HUES6 (cell line): ENCODE measurements at regions not wholly inside any gene's neighbourhood (a gene's known extent, or its start where the extent isn't known, plus 50 kb on each side); places are given as distances from the start of the nearest gene placed in this dataset.

Experiments used
- H3K27ac ChIP-seq: 2 replicates; pipeline ENCODE4 v1.7.0; 2013; ENCODE audit warnings: low read depth, mild to moderate bottlenecking, low read length, inconsistent platforms
- H3K27me3 ChIP-seq: 2 replicates; pipeline ENCODE4 v1.6.1; 2013; ENCODE audit warnings: low read length; ENCODE audit not compliant: control insufficient read depth, insufficient read depth
- H3K36me3 ChIP-seq: 2 replicates; pipeline ENCODE4 v1.6.1; 2013; ENCODE audit warnings: low read length; ENCODE audit not compliant: control insufficient read depth, insufficient read depth
- H3K4me1 ChIP-seq: 2 replicates; pipeline ENCODE4 v1.6.1; 2013; ENCODE audit warnings: low read length; ENCODE audit not compliant: control insufficient read depth, insufficient read depth
- H3K4me3 ChIP-seq: 2 replicates; pipeline ENCODE4 v1.5.1; 2013; ENCODE audit warnings: low read depth, low read length
- H3K9ac ChIP-seq: one replicate; pipeline ENCODE4 v1.6.1; 2013; ENCODE audit warnings: mild to moderate bottlenecking, low read length
- H3K9me3 ChIP-seq: 2 replicates; pipeline ENCODE4 v1.6.1; 2013; ENCODE audit warnings: low read depth, low read length; ENCODE audit not compliant: control insufficient read depth, insufficient read depth

DNA sequence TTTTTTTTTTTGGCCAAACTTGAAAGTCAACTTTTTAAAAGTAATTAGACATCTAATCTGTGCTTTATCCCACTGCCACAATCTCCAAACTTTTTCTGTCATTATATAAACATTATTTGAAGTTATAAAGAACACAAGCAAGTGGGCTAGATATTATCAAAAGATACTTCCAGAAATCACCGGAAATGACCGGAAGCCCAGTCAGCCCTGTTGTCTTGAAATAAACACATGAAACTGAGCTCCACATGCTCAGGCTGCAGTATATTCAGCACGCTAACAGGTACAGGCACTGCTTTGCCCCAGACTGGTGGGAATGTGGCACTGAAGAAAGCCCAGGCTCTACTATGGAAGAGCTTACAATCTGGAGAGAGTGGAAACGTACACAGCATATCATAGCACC, 158.9 kb upstream of the PLEKHG7 start:
- no peak overlapping the region for H3K4me3 ChIP-seq
- no peak overlapping the region for H3K27ac ChIP-seq
- H3K27me3 ChIP-seq = no peaks in the 10 kb centered on the region
- H3K9ac ChIP-seq = no peak overlapping the region
- H3K4me1 ChIP-seq = peaks cover 7% of the 10 kb centered on the region; the same call in 1 of the 2 replicates
- no peaks in the 10 kb centered on the region for H3K36me3 ChIP-seq
- no peaks in the 10 kb centered on the region for H3K9me3 ChIP-seq

DNA sequence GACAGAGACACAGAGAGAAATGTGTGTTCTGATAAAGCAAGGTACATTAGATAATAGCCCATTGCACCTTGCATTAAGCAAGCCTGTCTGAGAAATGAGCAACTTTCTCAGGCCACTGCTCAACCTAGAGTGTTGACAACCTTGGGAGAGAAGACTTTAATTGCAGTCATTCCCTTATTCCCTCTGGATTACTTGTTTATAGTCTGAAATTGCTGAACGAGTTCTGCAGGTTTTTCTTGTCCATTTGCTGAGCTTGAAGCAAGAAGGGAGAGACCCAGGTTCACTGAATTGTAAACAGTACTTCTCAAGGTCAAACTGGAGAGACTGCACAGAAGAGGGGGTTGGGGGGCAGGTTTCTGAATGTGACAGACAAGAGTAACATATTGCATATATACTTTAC, 159.4 kb upstream of the PLEKHG7 start:
- H3K27ac ChIP-seq = no peak overlapping the region
- no peaks in the 10 kb centered on the region for H3K9me3 ChIP-seq
- H3K4me3 ChIP-seq = no peak overlapping the region
- H3K9ac ChIP-seq = no peak overlapping the region
- no peaks in the 10 kb centered on the region for H3K36me3 ChIP-seq
- H3K4me1 ChIP-seq = peaks cover 7% of the 10 kb centered on the region; the same call in 1 of the 2 replicates
- H3K27me3 ChIP-seq = no peaks in the 10 kb centered on the region

DNA sequence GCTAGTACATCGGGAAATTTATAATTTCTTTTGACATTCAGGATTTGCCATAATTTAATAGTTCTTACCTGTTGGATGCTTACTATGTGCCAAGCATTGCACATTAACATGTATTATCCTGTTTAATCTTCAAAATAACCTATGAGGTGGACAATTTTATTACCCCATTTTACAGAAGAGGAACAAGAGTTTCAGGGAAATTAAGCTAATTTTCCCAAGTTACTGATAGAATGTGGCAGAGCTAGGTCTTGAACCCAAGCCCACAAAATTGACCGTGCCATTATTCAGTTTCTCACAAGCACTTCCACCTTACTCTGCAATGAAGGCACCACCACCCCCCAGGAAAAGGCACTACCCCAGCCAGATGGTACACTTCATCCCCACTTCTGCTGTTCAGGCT, 161.1 kb upstream of the PLEKHG7 start:
- Histone ChIP-seq H3K9me3 (no peaks in the 10 kb centered on the region), H3K27me3 (no peaks in the 10 kb centered on the region), H3K4me1 (peaks cover 11% of the 10 kb centered on the region), H3K36me3 (no peaks in the 10 kb centered on the region), H3K4me3 (no peak overlapping the region), H3K9ac (no peak overlapping the region), H3K27ac (no peak overlapping the region)

DNA sequence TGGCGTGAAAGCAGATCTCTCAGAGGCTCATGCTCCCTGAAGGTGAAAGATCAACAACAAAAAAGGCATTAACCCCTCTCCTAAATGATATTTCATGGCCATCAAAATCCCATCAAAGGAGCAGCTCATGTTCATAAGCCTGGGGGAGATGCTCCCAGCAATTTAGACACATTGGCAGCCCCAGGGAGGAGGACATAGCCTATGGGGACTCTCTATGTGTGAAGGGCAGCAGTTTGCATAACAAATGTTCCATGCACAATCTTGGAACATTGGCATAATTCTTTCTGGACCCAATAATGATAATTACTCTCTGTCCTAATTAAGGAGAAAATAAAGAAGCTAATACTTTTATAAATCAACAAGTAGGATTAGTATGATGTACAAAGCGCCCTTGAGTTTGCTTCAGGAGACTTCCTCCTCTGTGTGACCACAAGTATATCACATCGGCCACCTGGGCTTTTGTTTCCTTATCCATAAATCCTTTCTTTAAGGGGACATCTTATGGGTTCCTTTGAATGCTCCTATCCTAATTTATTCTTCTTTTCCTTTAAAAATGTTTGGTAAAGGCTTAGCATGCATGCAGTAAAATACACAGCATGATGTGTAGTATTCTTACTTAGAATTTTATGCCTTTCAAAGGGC, 161.9 kb upstream of the PLEKHG7 start:
- H3K4me3 ChIP-seq = no peak overlapping the region
- H3K9ac ChIP-seq = no peak overlapping the region
- no peak overlapping the region for H3K27ac ChIP-seq
- no peaks in the 10 kb centered on the region for H3K27me3 ChIP-seq
- H3K4me1 ChIP-seq = peaks cover 11% of the 10 kb centered on the region
- no peaks in the 10 kb centered on the region for H3K36me3 ChIP-seq
- no peaks in the 10 kb centered on the region for H3K9me3 ChIP-seq

DNA sequence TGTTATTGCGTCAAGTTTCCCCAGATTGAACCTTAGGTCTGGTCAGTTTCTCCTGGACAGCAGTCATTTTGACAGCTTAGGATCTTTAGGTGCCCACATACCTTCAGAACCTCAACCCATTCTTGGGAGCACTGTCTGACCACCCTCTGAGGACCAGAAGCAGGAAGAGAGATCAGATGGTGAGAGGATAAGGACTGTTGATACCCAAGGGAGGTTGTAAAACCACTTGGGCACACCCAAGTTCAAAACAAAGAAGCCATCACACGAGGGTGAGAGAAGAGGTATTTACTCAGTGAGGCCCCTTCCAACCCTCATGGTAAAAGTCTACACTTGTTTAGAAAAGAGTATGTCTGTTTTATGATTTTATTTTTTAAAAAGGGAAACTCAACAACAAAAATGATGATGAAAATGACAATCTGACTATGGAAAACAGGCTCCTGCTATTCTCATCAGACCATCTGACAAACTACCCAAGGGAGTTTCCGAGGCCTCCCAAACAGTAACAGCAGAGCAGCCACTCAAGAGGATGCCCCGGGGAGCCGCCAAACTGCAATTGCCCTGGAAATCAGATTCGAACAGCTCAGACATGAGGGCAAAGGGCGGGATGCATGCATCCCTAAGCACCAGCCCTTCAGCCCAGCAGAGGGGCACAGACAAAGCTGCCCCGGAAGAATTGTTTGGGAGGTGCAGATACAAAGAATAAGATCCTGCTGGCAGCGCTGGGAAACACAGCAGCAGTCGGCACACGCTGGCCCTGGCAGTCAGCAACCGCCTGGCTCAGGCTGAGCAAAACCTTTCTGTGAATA, 162.6 kb upstream of the PLEKHG7 start:
- H3K9me3 ChIP-seq = no peaks in the 10 kb centered on the region
- peaks cover 11% of the 10 kb centered on the region for H3K4me1 ChIP-seq

DNA sequence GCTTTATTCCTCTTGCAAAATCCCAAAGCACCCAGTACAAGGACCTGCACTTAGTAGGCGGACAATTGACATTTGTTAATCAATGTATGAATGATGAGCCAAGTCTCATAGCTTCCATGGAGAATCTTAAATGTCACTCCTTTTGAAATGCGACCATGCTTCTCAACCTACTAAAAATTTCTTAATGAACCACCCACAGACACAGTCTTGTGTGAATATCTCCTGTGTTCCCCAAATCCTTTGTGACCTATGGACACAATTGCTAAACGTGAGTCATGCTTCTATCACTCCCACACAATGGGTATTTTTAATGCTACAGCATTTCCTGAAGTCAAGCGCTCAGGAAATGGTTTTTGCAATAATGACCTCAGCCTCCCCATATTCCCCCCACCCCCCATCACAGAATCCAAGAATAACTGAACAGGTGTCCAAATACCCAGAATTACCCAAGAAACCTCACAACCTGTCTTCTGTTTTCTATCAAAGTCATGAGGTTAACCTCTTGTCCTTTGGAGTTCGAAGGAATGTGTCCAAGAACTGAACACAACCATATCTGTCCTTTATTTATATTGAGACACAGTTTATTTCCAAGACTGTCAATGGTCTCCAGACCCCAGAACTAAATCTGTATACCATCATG, 163.6 kb upstream of the PLEKHG7 start:
- H3K9ac ChIP-seq = no peak overlapping the region
- H3K4me3 ChIP-seq = no peak overlapping the region

More for the DNA sequence above, 162.6 kb upstream of the PLEKHG7 start:
- no peaks in the 10 kb centered on the region for H3K36me3 ChIP-seq
- H3K27me3 ChIP-seq = no peaks in the 10 kb centered on the region
- H3K4me3 ChIP-seq = no peak overlapping the region
- H3K27ac ChIP-seq = no peak overlapping the region
- no peak overlapping the region for H3K9ac ChIP-seq

DNA sequence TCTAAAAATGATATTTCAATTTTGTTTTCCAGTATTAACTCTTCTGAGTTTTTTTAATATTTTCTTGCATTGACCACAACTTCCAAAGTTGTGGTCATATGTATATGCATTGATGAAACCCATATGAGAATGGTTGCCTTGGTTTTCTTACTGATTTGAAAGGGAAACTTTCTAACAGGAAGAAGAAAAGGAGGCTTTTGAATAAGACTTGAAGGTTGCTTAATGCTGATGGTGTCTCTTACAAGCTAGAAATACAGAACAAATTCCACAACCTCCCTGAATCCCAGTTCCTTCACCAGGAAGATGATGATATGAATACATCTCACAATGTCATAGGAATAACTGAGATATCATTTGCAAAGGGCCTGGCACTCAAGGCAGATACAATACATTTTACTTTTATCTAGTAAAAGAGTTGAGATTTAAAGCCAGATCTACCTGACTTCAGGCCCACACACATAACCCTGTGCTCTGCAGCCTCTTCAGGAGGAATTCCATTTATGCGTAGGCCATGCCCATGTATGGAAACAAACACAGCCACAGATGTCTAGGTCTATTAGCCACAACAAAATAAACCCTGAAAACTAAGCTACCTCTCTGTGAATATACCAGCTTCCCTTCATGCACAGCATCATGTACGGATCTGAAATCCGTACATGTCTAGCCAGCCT, 165.4 kb upstream of the PLEKHG7 start:
- peaks cover 11% of the 10 kb centered on the region for H3K4me1 ChIP-seq
- no peak overlapping the region for H3K27ac ChIP-seq

More for the DNA sequence above, 163.6 kb upstream of the PLEKHG7 start:
- no peaks in the 10 kb centered on the region for H3K27me3 ChIP-seq
- H3K36me3 ChIP-seq = no peaks in the 10 kb centered on the region
- H3K4me1 ChIP-seq = peaks cover 11% of the 10 kb centered on the region
- H3K27ac ChIP-seq = no peak overlapping the region
- no peaks in the 10 kb centered on the region for H3K9me3 ChIP-seq

DNA sequence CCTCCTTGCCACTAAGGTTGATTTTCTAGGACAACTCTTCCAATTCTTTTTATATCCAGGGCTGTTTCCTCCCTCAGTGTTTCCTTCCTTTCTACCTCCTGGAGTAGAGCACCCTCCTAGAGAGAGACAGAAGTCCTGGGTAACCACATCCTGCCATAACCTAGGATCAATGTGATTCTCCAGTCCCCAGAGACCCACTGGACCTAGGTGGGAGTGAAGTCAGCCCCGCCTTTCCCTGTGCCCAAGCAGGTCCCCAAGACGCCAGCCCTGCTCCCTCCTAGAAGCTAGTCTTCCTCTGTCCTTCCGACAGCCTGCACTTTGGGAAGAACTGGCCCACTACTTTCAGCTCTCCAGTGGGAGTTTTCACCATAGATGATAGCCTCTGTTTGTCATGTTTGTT, 166.8 kb upstream of the PLEKHG7 start:
- H3K4me1 ChIP-seq = peaks cover 11% of the 10 kb centered on the region
- no peaks in the 10 kb centered on the region for H3K27me3 ChIP-seq
- H3K9ac ChIP-seq = no peak overlapping the region
- no peaks in the 10 kb centered on the region for H3K36me3 ChIP-seq
- no peak overlapping the region for H3K27ac ChIP-seq
- H3K4me3 ChIP-seq = no peak overlapping the region
- no peaks in the 10 kb centered on the region for H3K9me3 ChIP-seq

More for the DNA sequence above, 165.4 kb upstream of the PLEKHG7 start:
- Histone ChIP-seq H3K36me3 (no peaks in the 10 kb centered on the region), H3K9me3 (no peaks in the 10 kb centered on the region), H3K27me3 (no peaks in the 10 kb centered on the region), H3K9ac (no peak overlapping the region), H3K4me3 (no peak overlapping the region)

DNA sequence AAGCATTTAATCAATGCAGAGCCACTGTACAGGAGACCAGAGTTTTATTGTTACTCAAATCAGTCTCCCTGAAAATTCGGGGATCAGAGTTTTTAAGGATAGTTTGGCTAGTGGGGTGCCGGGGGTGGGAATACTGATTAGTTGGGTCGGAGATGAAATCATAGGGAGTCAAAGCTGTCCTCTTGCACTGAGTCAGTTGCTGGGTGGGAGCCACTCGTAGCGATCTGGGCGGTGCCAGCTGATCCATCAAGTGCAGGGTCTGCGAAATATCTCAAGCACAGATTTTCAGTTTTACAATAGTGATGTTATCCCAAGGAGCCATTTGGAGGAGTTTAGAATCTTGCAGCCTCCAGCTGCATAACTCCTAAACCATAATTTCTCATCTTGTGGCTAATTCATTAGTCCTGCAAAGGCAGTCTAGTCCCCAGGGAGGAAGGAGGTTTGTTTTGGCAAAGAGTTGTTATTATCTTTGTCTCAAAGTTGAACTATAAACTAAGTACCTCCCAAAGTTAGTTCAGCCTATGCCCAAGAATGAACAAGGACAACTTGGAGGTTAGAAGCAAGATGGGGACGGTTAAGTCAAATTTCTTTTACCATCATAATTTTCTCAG, 169.4 kb upstream of the PLEKHG7 start:
- H3K27me3 ChIP-seq = no peaks in the 10 kb centered on the region
- H3K9ac ChIP-seq = no peak overlapping the region
- H3K9me3 ChIP-seq = no peaks in the 10 kb centered on the region
- no peak overlapping the region for H3K4me3 ChIP-seq
- H3K27ac ChIP-seq = no peak overlapping the region
- H3K36me3 ChIP-seq = no peaks in the 10 kb centered on the region
- H3K4me1 ChIP-seq = peaks cover 4% of the 10 kb centered on the region; the same call in 1 of the 2 replicates

DNA sequence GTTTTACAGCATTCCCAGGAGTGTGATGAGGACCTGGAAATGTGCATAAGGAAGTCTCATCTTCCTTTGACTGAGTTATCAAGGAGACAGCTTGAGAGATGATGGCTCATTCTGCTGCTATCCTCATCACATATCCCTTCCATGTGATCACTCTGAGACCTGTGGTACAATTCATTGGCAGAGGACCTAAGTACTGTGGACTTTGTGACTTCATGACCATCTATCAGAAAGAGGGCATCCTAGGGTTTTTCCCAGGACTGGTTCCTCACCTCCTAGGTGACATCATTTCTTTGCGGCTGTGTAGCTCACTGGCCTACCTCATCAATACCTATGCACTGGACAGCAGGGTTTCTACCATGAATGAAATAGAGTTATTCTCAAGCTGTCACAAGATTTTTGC, 172.1 kb upstream of the PLEKHG7 start:
- H3K9me3 ChIP-seq = no peaks in the 10 kb centered on the region
- H3K4me3 ChIP-seq = no peak overlapping the region
- no peak overlapping the region for H3K27ac ChIP-seq
- no peak overlapping the region for H3K9ac ChIP-seq
- no peaks in the 10 kb centered on the region for H3K36me3 ChIP-seq
- no peaks in the 10 kb centered on the region for H3K4me1 ChIP-seq
- no peaks in the 10 kb centered on the region for H3K27me3 ChIP-seq
